ENCODE measurements at regions not wholly inside any gene's neighbourhood (a gene's known extent, or its start where the extent isn't known, plus 50 kb on each side); places are given as distances from the start of the nearest gene placed in this dataset.

- no peak for DNase-seq
These were observed 123.5 kb downstream of the MBD2 start for GRCh38 chr18:54100920-54101470.

GRCh38 chr18:54100466-54100865, 124.0 kb downstream of the MBD2 start:
- DNase-seq, result no peak

- no peak for DNase-seq
These were observed 130.0 kb downstream of the MBD2 start for GRCh38 chr18:54094474-54094873.

GRCh38 chr18:54090856-54091255, 133.6 kb downstream of the MBD2 start:
- DNase-seq, result no peak

GRCh38 chr18:54089749-54090459, 134.6 kb downstream of the MBD2 start:
- no peak for DNase-seq

GRCh38 chr18:54086863-54087262, 137.6 kb downstream of the MBD2 start:
- no peak for DNase-seq

- peak; percentile 40 for DNase-seq
These were observed 138.2 kb downstream of the MBD2 start for GRCh38 chr18:54086046-54086802.

- no peak for DNase-seq
These were observed 143.6 kb downstream of the MBD2 start for GRCh38 chr18:54080858-54081257.

GRCh38 chr18:54076166-54076565, 148.3 kb downstream of the MBD2 start:
- DNase-seq, result no peak

GRCh38 chr18:54075689-54076088, 148.8 kb downstream of the MBD2 start:
- no peak for DNase-seq

- DNase-seq, result no peak
These were observed 154.7 kb downstream of the MBD2 start for GRCh38 chr18:54069729-54070128.

GRCh38 chr18:54060343-54061005, 164.0 kb downstream of the MBD2 start:
- no peak for DNase-seq

- peak; percentile 2 for DNase-seq
These were observed 171.6 kb downstream of the MBD2 start for GRCh38 chr18:54052732-54053429.

- DNase-seq, result no peak
These were observed 172.2 kb downstream of the MBD2 start for GRCh38 chr18:54052259-54052658.

- DNase-seq, result no peak
These were observed 180.8 kb downstream of the MBD2 start for GRCh38 chr18:54043484-54044251.

GRCh38 chr18:54035927-54036326, 188.5 kb downstream of the MBD2 start:
- no peak for DNase-seq

- no peak for DNase-seq
These were observed 191.4 kb downstream of the MBD2 start for GRCh38 chr18:54033052-54033451.

- no peak for DNase-seq
These were observed 192.1 kb downstream of the MBD2 start for GRCh38 chr18:54032412-54032811.

GRCh38 chr18:54031243-54031642, 193.2 kb downstream of the MBD2 start:
- no peak for DNase-seq

- no peak for DNase-seq
These were observed 194.0 kb downstream of the MBD2 start for GRCh38 chr18:54030434-54030833.

- peak; percentile 45 for DNase-seq
These were observed 201.0 kb downstream of the MBD2 start for GRCh38 chr18:54023471-54023870.

- DNase-seq, result no peak
These were observed 203.5 kb downstream of the MBD2 start for GRCh38 chr18:54020966-54021365.

Measured in hematopoietic multipotent progenitor cell treated with erythropoietin and hydrocortisone succinate and interleukin-3 and kit ligand, for 4 days (in vitro differentiated cells).